HepG2 (cell line): ENCODE measurements at regions not wholly inside any gene's neighbourhood (a gene's known extent, or its start where the extent isn't known, plus 50 kb on each side); places are given as distances from the start of the nearest gene placed in this dataset.

Experiments
- ATAC-seq: fragments of 200-7000 bp; cut with Tn5 transposase; 3 replicates; pipeline ENCODE4 v1.9.1; 2020; ENCODE audit warnings: mild to moderate bottlenecking, moderate library complexity
- BruUV-seq: library from RNA; stranded (reverse); fragments of 400-500 nt; replicated peaks from 2 replicates; lab custom pipeline; 2021; lab: Mats Ljungman, UMichigan
- CTCF ChIA-PET: fragments of 300-600 bp; formaldehyde crosslinking; extraction: SDS; loops from one replicate; lab custom pipeline; 2021; ENCODE audit warnings: low total read pairs, inconsistent platforms, low intra/inter-chr PET ratio; lab: Yijun Ruan, JAX
- POLR2A ChIA-PET: fragments of 350-600 bp; sonication (Branson Sonifier 250); formaldehyde crosslinking; loops from one replicate; lab custom pipeline; 2020; ENCODE audit warnings: antibody characterized with exemption, inconsistent platforms; lab: Yijun Ruan, JAX
- DNase-seq: peaks from one replicate; pipeline ENCODE4 v3.0.0-alpha.2; 2015; ENCODE audit warnings: low spot score
- FAIRE-seq: peaks from 3 replicates; lab custom pipeline; 2011; peaks lifted over from hg19 to GRCh38; lab: Jason Lieb, UNC
- H2AFZ ChIP-seq: one replicate; pipeline ENCODE4 v1.6.1; 2011; ENCODE audit warnings: low read length, inconsistent platforms
- H3K27ac ChIP-seq: fragments of 300-600 bp; 3 replicates; pipeline ENCODE4 v1.8.0; 2011; ENCODE audit warnings: mixed run types, mild to moderate bottlenecking, mixed read lengths, low read length, inconsistent platforms; ENCODE audit not compliant: insufficient read depth; ENCODE audit errors: extremely low read length
- H3K27me3 ChIP-seq, 2 experiments: fragments of 200-600 bp in 1 of 2; 2 replicates in 1 of 2; 3 replicates in 1 of 2; pipeline versions ENCODE4 v1.6.0 to v1.8.0; 2011; ENCODE audit warnings: low read length in 2 of 2, mild to moderate bottlenecking in 2 of 2, moderate library complexity in 2 of 2, inconsistent platforms in 1 of 2; ENCODE audit not compliant: insufficient read depth in 2 of 2, control insufficient read depth in 1 of 2
- H3K36me3 ChIP-seq, 2 experiments: fragments of 200-600 bp in 1 of 2; replicated peaks in 1 of 2; 2 replicates in 1 of 2; 3 replicates in 1 of 2; pipeline versions ENCODE4 v1.5.1 to v1.8.0; 2011; ENCODE audit warnings: low read length in 2 of 2, inconsistent platforms in 1 of 2; ENCODE audit not compliant: insufficient read depth in 2 of 2, control insufficient read depth in 1 of 2
- H3K4me1 ChIP-seq: 2 replicates; pipeline ENCODE4 v1.5.1; 2012; ENCODE audit warnings: low read length, inconsistent platforms; ENCODE audit not compliant: insufficient read depth
- H3K4me2 ChIP-seq: 2 replicates; pipeline ENCODE4 v1.6.0; 2011; ENCODE audit warnings: low read depth, low read length, inconsistent platforms
- H3K4me3 ChIP-seq, 3 experiments: fragments of 200-600 bp in 1 of 3; sonication (generic), shearing (Covaris generic) in 1 of 3; replicated peaks in 1 of 3; 2 replicates each; pipeline ENCODE4 v1.5.1; 2011 to 2016; ENCODE audit warnings: low read length in 3 of 3, inconsistent platforms in 2 of 3, low read depth in 2 of 3, mild to moderate bottlenecking in 2 of 3, control low read depth in 1 of 3, mixed read lengths in 1 of 3; ENCODE audit not compliant: insufficient read depth in 1 of 3
- H3K79me2 ChIP-seq: one replicate; pipeline ENCODE4 v1.6.1; 2011; ENCODE audit warnings: low read length, inconsistent platforms; ENCODE audit not compliant: insufficient read depth
- H3K9ac ChIP-seq: 2 replicates; pipeline ENCODE4 v1.6.0; 2011; ENCODE audit warnings: mild to moderate bottlenecking, low read depth, low read length, inconsistent platforms; ENCODE audit not compliant: insufficient read depth
- H3K9me3 ChIP-seq: 2 replicates; pipeline ENCODE4 v1.5.1; 2012; ENCODE audit warnings: mild to moderate bottlenecking, low read length
- H4K20me1 ChIP-seq: 2 replicates; pipeline ENCODE4 v1.6.0; 2011; ENCODE audit warnings: inconsistent platforms, mild to moderate bottlenecking, low read length, moderate library complexity; ENCODE audit not compliant: insufficient read depth
- ATF7 ChIP-seq, 2 experiments: fragments of 450-650 bp in 1 of 2; sonication (generic) in 1 of 2; formaldehyde crosslinking in 1 of 2; IDR thresholded peaks; 2 replicates each; pipeline versions ENCODE4 v1.4.0 to v1.6.1; 2016 to 2020; ENCODE audit warnings: antibody characterized with exemption in 1 of 2, mild to moderate bottlenecking in 1 of 2, missing genetic modification reagents in 1 of 2
- CSRNP1 ChIP-seq: sonication (generic); formaldehyde crosslinking; IDR thresholded peaks from 2 replicates; pipeline ENCODE4 v1.8.1; 2023; ENCODE audit warnings: mild to moderate bottlenecking, missing genetic modification reagents
- EEA1 ChIP-seq: sonication (generic); formaldehyde crosslinking; IDR thresholded peaks from 2 replicates; pipeline ENCODE4 v1.5.1; 2020; ENCODE audit warnings: mild to moderate bottlenecking, missing genetic modification reagents, borderline replicate concordance
- HES4 ChIP-seq: sonication (generic); formaldehyde crosslinking; IDR thresholded peaks from 2 replicates; pipeline ENCODE4 v1.9.0; 2021; ENCODE audit warnings: mild to moderate bottlenecking, missing genetic modification reagents, borderline replicate concordance
- KDM3A ChIP-seq: IDR thresholded peaks from 2 replicates; pipeline ENCODE4 v1.6.1; 2018; ENCODE audit warnings: low read depth, missing compliant biosample characterization
- LRRFIP1 ChIP-seq: sonication (generic); formaldehyde crosslinking; conservative IDR thresholded peaks from 2 replicates; pipeline ENCODE4 v1.4.0; 2020; ENCODE audit warnings: missing genetic modification reagents
- SAFB2 ChIP-seq: sonication (generic); formaldehyde crosslinking; IDR thresholded peaks from 2 replicates; pipeline ENCODE4 v1.5.1; 2020; ENCODE audit warnings: missing genetic modification reagents, low read depth, mild to moderate bottlenecking, borderline replicate concordance
- SKI ChIP-seq: fragments of 450-650 bp; IDR thresholded peaks from one replicate; pipeline ENCODE4 v1.6.1; 2018; ENCODE audit warnings: mild to moderate bottlenecking; ENCODE audit not compliant: partially characterized antibody
- ZHX1 ChIP-seq: sonication (generic); formaldehyde crosslinking; IDR thresholded peaks from 2 replicates; pipeline ENCODE4 v1.8.1; 2022; ENCODE audit warnings: low read depth, mild to moderate bottlenecking, missing genetic modification reagents
- ZNF235 ChIP-seq: sonication (generic); formaldehyde crosslinking; IDR thresholded peaks from 2 replicates; pipeline ENCODE4 v1.8.1; 2023; ENCODE audit warnings: mild to moderate bottlenecking, missing genetic modification reagents, borderline replicate concordance
- ZNF317 ChIP-seq: sonication (generic); formaldehyde crosslinking; IDR thresholded peaks from 2 replicates; pipeline ENCODE4 v1.5.0; 2020; ENCODE audit warnings: mild to moderate bottlenecking, missing genetic modification reagents
- ZNF547 ChIP-seq: sonication (generic); formaldehyde crosslinking; IDR thresholded peaks from 2 replicates; pipeline ENCODE4 v1.5.1; 2020; ENCODE audit warnings: mild to moderate bottlenecking, missing genetic modification reagents
- ZNF652 ChIP-seq: IDR thresholded peaks from 2 replicates; pipeline ENCODE4 v1.6.1; 2016; ENCODE audit warnings: low read depth, borderline replicate concordance
- ZNF780A ChIP-seq: sonication (generic); formaldehyde crosslinking; IDR thresholded peaks from 2 replicates; pipeline ENCODE4 v1.8.0; 2022; ENCODE audit warnings: mild to moderate bottlenecking, missing genetic modification reagents, moderate library complexity
- WGBS: methylation state at CpG from one replicate; pipeline ENCODE4 v1.1.6; 2017; ENCODE audit warnings: low lambda C conversion rate; 5-methylcytosine and 5-hydroxymethylcytosine counted together
- in situ Hi-C: cut with HindIII; loops from 2 replicates; pipeline ENCODE4 v1.10.0; 2017; ENCODE audit warnings: low pct_unique_long_range_greater_than_20kb; ENCODE audit not compliant: extremely low pct_ligation_motif_present
- intact Hi-C: fragments of 100-400 bp; cut with micrococcal nuclease; formaldehyde crosslinking; loops from one replicate; pipeline ENCODE4 v1.10.0; 2022; ENCODE audit not compliant: unreplicated experiment
- TF ChIP-seq, protein P1 (sequence below): sonication (generic); formaldehyde crosslinking; IDR thresholded peaks from 2 replicates; pipeline ENCODE4 v1.5.1; 2020; ENCODE audit warnings: missing genetic modification reagents, mild to moderate bottlenecking, borderline replicate concordance

DNA sequence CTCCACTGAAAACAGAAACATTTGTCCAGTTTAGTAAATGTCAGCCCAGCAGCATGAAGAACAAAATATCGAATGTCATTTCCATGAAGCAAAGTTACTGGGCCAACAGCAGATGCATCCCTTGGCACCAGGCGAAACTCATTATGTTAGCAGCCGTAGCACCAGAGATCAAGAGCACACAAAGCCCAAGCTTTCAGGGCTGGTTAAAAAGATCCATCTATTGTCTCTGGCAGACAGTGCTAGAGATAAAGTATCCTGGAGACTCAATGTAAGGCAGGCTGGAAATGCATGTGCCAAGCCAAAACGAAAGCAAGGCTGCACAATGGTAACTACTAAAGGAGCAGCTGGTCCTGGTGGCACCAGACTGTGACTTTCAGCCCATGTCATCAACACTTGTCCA, 120.3 kb upstream of the PLEKHG7 start (continued):
- TF ChIP-seq ZNF547 (CRISPR knock-in tag) = no peak

DNA sequence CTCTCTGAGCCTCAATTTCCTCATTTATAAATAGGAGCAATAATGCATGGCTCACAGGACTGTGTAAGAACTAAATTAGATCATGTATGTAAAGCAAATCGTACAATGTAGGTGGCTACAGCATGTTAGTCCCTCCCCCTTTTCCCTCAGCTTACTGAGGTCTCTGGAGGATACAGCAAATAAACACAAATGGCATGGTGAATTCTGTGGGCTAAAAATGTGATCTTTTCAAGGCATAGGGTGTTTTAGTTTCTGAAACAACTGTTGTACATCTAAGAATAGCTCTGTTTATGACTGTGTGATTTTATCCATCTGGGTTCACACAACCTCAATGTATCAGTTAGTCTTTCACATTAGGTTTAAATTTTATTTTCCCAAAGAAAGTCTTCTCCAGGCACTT, 121.2 kb upstream of the PLEKHG7 start:
- Histone ChIP-seq H3K9ac (no peak overlapping the region), H3K4me2 (no peak overlapping the region), H2AFZ (no peak overlapping the region), H4K20me1 (no peaks in the 10 kb centered on the region), H3K4me1 (no peaks in the 10 kb centered on the region), H3K9me3 (no peaks in the 10 kb centered on the region), H3K27ac (no peak overlapping the region), H3K27me3 (no peaks in the 10 kb centered on the region), H3K79me2 (no peaks in the 10 kb centered on the region), H3K4me3 (no peak overlapping the region), H3K36me3 (no peaks in the 10 kb centered on the region)
- ATAC-seq (no peak), FAIRE-seq (no peak), DNase-seq (no peak)
- 0% methylated on average over 1 of the region's 1 CpG for WGBS
- ChIA-PET CTCF (no interaction called here), POLR2A (no interaction called here)
- intact Hi-C loops (no loop called here), in situ Hi-C loops (no loop called here)
- BruUV-seq = no TSS peak
- TF ChIP-seq SKI = no peak
- TF ChIP-seq, protein P1, sequence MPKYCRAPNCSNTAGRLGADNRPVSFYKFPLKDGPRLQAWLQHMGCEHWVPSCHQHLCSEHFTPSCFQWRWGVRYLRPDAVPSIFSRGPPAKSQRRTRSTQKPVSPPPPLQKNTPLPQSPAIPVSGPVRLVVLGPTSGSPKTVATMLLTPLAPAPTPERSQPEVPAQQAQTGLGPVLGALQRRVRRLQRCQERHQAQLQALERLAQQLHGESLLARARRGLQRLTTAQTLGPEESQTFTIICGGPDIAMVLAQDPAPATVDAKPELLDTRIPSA = no peak
- TF ChIP-seq KDM3A (CRISPR knock-in tag) = no peak
- TF ChIP-seq CSRNP1 (CRISPR knock-in tag) = no peak
- no peak for TF ChIP-seq LRRFIP1 (CRISPR knock-in tag)
- TF ChIP-seq ZNF780A (CRISPR knock-in tag) = no peak
- TF ChIP-seq EEA1 = no peak
- TF ChIP-seq ZNF652 (CRISPR knock-in tag) = no peak
- TF ChIP-seq SAFB2 (CRISPR knock-in tag) = no peak
- TF ChIP-seq ATF7 (IDR thresholded peaks at IDR 0.05) = no peak
- no peak for TF ChIP-seq ATF7 (CRISPR knock-in tag; IDR thresholded peaks at IDR 0.05)
- no peak for TF ChIP-seq ZNF317 (CRISPR knock-in tag)
- TF ChIP-seq HES4 (CRISPR knock-in tag) = no peak
- TF ChIP-seq ZNF235 (CRISPR knock-in tag) = no peak
- TF ChIP-seq ZHX1 (CRISPR knock-in tag) = no peak
